Activated naive CD4-positive, alpha-beta T cell treated with anti-CD3 and anti-CD28 coated beads for 36 hours (primary cell): ENCODE measurements at regions not wholly inside any gene's neighbourhood (a gene's known extent, or its start where the extent isn't known, plus 50 kb on each side); places are given as distances from the start of the nearest gene placed in this dataset.

Experiments
- CTCF ChIA-PET: fragments of 350-600 bp; sonication (Branson Sonifier 250); formaldehyde crosslinking; loops from one replicate; lab custom pipeline; 2021; ENCODE audit warnings: antibody characterized with exemption; lab: Charles Lee
- DNase-seq: peaks from one replicate; pipeline ENCODE4 v3.0.0-alpha.2; 2020
- H3K27ac Mint-ChIP-seq: one replicate; pipeline ENCODE4 v1.8.0; 2021; ENCODE audit warnings: mild to moderate bottlenecking, mixed read lengths
- H3K27me3 Mint-ChIP-seq: one replicate; pipeline ENCODE4 v1.8.0; 2021; ENCODE audit warnings: low read depth, mixed read lengths
- H3K36me3 Mint-ChIP-seq: one replicate; pipeline ENCODE4 v1.8.0; 2021; ENCODE audit warnings: low read depth, mixed read lengths
- H3K4me1 Mint-ChIP-seq: one replicate; pipeline ENCODE4 v1.8.0; 2021; ENCODE audit warnings: low read depth, mixed read lengths
- H3K4me3 Mint-ChIP-seq: one replicate; pipeline ENCODE4 v1.8.0; 2021; ENCODE audit warnings: mild to moderate bottlenecking, moderate library complexity, mixed read lengths
- H3K9me3 Mint-ChIP-seq: one replicate; pipeline ENCODE4 v1.8.0; 2021; ENCODE audit warnings: mixed read lengths
- intact Hi-C: fragments of 100-400 bp; cut with micrococcal nuclease; formaldehyde crosslinking; loops from one replicate; pipeline ENCODE4 v1.15.1; 2023

DNA sequence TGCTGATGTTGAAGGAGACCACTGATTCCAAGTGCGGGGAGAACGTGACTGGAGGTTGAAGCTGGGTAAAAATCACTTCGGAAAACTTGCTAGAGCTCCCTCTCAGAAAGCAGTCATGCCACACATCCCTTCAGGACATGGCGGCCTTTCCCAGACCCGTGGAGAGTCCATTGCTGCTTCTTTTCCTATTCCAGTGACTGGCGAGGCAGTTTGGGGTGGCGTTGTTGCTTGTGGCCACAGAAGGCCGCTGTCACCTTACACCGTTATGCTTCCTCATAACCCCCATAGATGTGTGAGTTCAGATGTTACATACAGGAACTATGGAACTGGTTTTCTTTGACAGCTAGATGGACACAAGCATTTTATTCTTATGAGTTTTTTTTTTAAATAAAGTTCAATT, 235.6 kb upstream of the POM121L12 start:
- peaks cover 11% of the 10 kb centered on the region for H3K9me3 Mint-ChIP-seq
- no peaks in the 10 kb centered on the region for H3K27me3 Mint-ChIP-seq
- DNase-seq = no peak
- H3K27ac Mint-ChIP-seq = no peak overlapping the region
- intact Hi-C loops = no loop called here
- no peaks in the 10 kb centered on the region for H3K36me3 Mint-ChIP-seq
- CTCF ChIA-PET = no interaction called here
- H3K4me3 Mint-ChIP-seq = no peak overlapping the region
- no peaks in the 10 kb centered on the region for H3K4me1 Mint-ChIP-seq

GRCh38 chr7:52797801-52798200, 237.6 kb upstream of the POM121L12 start:
- no peak overlapping the region for H3K4me3 Mint-ChIP-seq
- intact Hi-C loops = no loop called here

GRCh38 chr7:52794621-52795020, 240.8 kb upstream of the POM121L12 start:
- Mint-ChIP-seq H3K27ac (no peak overlapping the region), H3K9me3 (peaks cover 13% of the 10 kb centered on the region), H3K36me3 (no peaks in the 10 kb centered on the region), H3K27me3 (no peaks in the 10 kb centered on the region), H3K4me1 (no peaks in the 10 kb centered on the region), H3K4me3 (no peak overlapping the region)
- DNase-seq = no peak
- intact Hi-C loops = no loop called here
- CTCF ChIA-PET = no interaction called here

More at GRCh38 chr7:52797801-52798200, 237.6 kb upstream of the POM121L12 start:
- Mint-ChIP-seq H3K36me3 (no peaks in the 10 kb centered on the region), H3K9me3 (peaks cover 10% of the 10 kb centered on the region), H3K27ac (no peak overlapping the region), H3K4me1 (no peaks in the 10 kb centered on the region), H3K27me3 (no peaks in the 10 kb centered on the region)
- no peak for DNase-seq
- CTCF ChIA-PET = no interaction called here

DNA sequence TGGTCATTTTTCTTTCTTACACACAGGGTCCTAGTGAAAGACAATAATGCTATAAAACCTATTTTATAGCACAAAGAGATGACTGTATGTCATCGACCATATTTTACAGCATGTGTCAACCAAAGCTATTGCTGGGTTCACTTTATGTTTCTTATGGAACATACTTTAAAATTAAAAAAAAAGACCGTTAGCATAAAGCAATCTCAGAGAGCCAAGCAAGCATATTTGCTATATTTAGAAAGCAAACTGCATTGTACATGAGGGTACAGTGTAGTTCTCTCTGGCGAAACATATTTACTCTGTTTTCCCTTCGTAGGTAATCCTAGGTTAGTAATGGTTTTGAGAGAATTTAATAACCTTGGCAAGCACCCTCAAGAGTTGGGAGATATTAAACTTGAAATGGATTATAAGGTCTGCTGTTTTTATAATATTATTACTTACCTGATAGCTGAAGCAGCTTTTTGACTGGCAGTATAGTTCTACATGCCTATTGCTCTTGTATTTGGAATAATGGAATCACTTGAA, 244.2 kb upstream of the POM121L12 start:
- no peak overlapping the region for H3K4me3 Mint-ChIP-seq
- peaks cover 9% of the 10 kb centered on the region for H3K9me3 Mint-ChIP-seq
- no peaks in the 10 kb centered on the region for H3K36me3 Mint-ChIP-seq
- intact Hi-C loops = no loop called here
- no peaks in the 10 kb centered on the region for H3K27me3 Mint-ChIP-seq
- DNase-seq = no peak
- H3K4me1 Mint-ChIP-seq = no peaks in the 10 kb centered on the region
- no peak overlapping the region for H3K27ac Mint-ChIP-seq
- CTCF ChIA-PET = no interaction called here

DNA sequence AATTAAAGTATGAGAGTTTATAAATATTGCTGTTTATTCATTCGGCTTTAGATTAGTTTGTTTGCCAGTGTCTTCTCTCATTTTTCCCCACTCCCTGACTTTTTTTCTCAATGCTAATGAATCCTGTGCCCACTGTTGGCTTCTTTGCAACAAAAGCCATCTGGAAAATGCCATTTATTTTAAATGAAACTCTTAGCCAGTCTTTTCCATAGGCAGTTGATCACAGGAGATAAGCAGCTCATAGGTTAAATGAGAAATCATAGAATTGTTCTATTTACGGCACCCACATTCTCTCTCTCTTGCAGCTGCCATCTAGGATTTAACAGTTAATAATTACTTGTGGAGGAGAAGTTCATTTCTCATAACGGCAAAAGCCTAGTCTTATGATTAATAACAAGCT, 249.3 kb upstream of the POM121L12 start:
- Mint-ChIP-seq H3K27ac (no peak overlapping the region), H3K4me3 (no peak overlapping the region), H3K36me3 (no peaks in the 10 kb centered on the region), H3K27me3 (no peaks in the 10 kb centered on the region), H3K4me1 (no peaks in the 10 kb centered on the region), H3K9me3 (peaks cover 9% of the 10 kb centered on the region)
- CTCF ChIA-PET = no interaction called here
- DNase-seq = no peak
- intact Hi-C loops = no loop called here

- CTCF ChIA-PET = no interaction called here
- H3K36me3 Mint-ChIP-seq = no peaks in the 10 kb centered on the region
- H3K4me1 Mint-ChIP-seq = no peaks in the 10 kb centered on the region
- H3K4me3 Mint-ChIP-seq = no peak overlapping the region
- intact Hi-C loops = no loop called here
- peaks cover 12% of the 10 kb centered on the region for H3K9me3 Mint-ChIP-seq
- H3K27ac Mint-ChIP-seq = no peak overlapping the region
- DNase-seq = no peak
- H3K27me3 Mint-ChIP-seq = no peaks in the 10 kb centered on the region
Measured at GRCh38 chr7:52782348-52782747, 253.1 kb upstream of the POM121L12 start.

DNA sequence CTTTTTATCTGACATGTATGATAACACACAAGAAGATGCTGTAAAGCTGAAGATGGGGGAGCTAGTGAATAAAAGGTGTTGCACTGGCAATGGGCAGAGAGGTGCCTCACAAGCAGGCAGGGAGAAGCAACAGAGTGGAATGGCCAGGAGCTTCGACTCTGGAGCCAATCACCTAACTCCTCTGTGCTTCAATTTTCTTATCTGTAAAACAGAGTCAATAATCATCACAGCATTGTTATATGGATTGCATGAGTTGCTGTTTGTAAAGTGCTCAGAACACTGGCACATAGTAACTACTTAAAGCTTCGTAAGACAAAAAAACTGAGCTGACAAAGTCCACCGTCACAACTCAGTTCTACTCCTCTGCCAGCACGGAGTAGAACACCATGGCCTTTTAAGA, 254.2 kb upstream of the POM121L12 start:
- DNase-seq = no peak
- Mint-ChIP-seq H3K4me3 (no peak overlapping the region), H3K27me3 (no peaks in the 10 kb centered on the region), H3K9me3 (peaks cover 12% of the 10 kb centered on the region), H3K27ac (no peak overlapping the region), H3K4me1 (no peaks in the 10 kb centered on the region), H3K36me3 (no peaks in the 10 kb centered on the region)
- CTCF ChIA-PET = no interaction called here
- intact Hi-C loops = no loop called here

GRCh38 chr7:52779004-52779403, 256.4 kb upstream of the POM121L12 start:
- no peak overlapping the region for H3K27ac Mint-ChIP-seq
- intact Hi-C loops = no loop called here
- no peaks in the 10 kb centered on the region for H3K4me1 Mint-ChIP-seq
- H3K9me3 Mint-ChIP-seq = peaks cover 4% of the 10 kb centered on the region
- H3K36me3 Mint-ChIP-seq = no peaks in the 10 kb centered on the region
- DNase-seq = no peak
- no peak overlapping the region for H3K4me3 Mint-ChIP-seq
- H3K27me3 Mint-ChIP-seq = no peaks in the 10 kb centered on the region
- CTCF ChIA-PET = no interaction called here

GRCh38 chr7:52777051-52777822, 258.2 kb upstream of the POM121L12 start:
- intact Hi-C loops = no loop called here
- H3K36me3 Mint-ChIP-seq = no peaks in the 10 kb centered on the region
- H3K27me3 Mint-ChIP-seq = no peaks in the 10 kb centered on the region
- H3K4me1 Mint-ChIP-seq = no peaks in the 10 kb centered on the region
- DNase-seq = no peak
- H3K9me3 Mint-ChIP-seq = peaks cover 5% of the 10 kb centered on the region
- no peak overlapping the region for H3K27ac Mint-ChIP-seq
- no peak overlapping the region for H3K4me3 Mint-ChIP-seq
- CTCF ChIA-PET = no interaction called here

DNA sequence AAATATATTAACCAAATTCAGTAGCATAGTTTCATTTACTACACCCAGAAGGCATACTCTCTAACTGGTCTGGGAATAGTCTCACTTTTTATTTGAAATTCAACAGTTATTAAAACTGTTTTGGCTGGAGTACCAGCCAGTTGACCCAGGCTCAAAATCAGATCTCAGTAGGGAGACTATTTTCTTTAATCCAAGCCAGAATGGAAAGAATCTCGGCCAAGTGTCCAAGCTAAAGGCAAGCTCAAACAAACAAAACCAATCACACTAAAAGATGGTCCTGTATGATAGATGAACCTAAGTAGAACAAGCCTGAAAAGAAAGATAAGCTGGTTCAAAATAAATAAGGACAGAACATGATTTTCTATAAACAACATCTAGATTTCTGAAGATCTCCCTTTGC, 259.6 kb upstream of the POM121L12 start:
- no peak overlapping the region for H3K27ac Mint-ChIP-seq
- H3K9me3 Mint-ChIP-seq = peaks cover 6% of the 10 kb centered on the region
- CTCF ChIA-PET = no interaction called here
- H3K4me3 Mint-ChIP-seq = no peak overlapping the region
- intact Hi-C loops = no loop called here
- no peaks in the 10 kb centered on the region for H3K27me3 Mint-ChIP-seq
- no peaks in the 10 kb centered on the region for H3K4me1 Mint-ChIP-seq
- no peak for DNase-seq
- no peaks in the 10 kb centered on the region for H3K36me3 Mint-ChIP-seq

DNA sequence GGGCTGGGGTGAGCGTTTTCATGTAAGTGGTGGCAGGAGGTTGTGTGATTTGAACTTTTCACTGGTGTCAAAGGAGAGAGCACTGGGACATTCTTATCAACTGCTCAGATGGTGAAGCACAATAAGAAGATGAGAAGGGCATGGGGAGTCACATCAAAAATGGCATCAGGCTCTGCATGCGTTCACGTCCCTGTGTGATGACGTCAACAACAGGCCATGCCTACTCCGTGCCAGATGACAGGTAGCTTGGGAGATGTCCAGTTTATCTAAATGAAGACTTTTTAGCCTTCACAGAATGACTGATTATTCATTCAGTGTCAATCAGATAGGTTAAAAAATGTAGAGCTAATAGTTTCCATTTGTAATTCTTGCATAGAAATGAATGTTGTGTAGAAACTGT, 264.3 kb upstream of the POM121L12 start:
- Mint-ChIP-seq H3K27ac (no peak overlapping the region), H3K4me3 (no peak overlapping the region), H3K9me3 (peaks cover 4% of the 10 kb centered on the region), H3K36me3 (no peaks in the 10 kb centered on the region), H3K4me1 (no peaks in the 10 kb centered on the region), H3K27me3 (no peaks in the 10 kb centered on the region)
- intact Hi-C loops = no loop called here
- CTCF ChIA-PET = interaction anchor here (0.6 kb wide), 1 partner anchor 449 kb away, joined by 5 read pairs; no protein-coding TSS in a partner anchor
- DNase-seq = no peak

DNA sequence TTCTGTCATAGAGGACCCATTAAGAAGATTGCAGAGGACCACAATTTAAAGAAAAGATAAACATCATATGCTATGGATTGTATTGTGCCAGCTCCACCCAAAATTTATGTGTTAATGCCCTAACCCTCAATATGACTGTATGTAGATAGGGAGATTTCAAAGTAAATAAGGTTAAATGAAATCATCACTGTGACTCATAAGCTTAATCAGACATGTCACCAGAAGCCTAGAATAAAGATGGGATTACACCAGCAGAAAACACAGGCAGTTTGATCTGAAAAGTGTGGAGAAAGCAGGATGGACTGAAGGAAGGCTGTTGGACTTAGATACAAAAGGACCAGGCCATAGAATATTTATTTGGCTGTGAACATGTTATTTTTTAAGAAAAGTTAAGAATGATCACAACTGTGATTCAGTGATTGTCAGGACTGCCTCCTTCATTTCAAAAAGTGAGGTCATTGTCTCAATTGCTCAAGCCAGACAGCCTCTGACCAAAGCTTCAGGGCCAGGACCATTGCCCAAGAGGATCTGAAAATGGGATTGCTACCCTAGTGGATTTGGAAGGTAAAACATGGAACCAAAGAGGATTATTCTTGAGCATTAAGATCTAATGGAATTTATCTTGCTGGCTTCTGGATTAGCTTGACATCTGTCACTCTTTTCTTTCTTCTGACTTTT, 270.8 kb upstream of the POM121L12 start:
- Mint-ChIP-seq H3K9me3 (peaks cover under 1% of the 10 kb centered on the region), H3K4me3 (no peak overlapping the region), H3K27me3 (no peaks in the 10 kb centered on the region), H3K4me1 (no peaks in the 10 kb centered on the region), H3K27ac (no peak overlapping the region), H3K36me3 (no peaks in the 10 kb centered on the region)
- no peak for DNase-seq
- intact Hi-C loops = no loop called here
- CTCF ChIA-PET = no interaction called here

- Mint-ChIP-seq H3K27me3 (no peaks in the 10 kb centered on the region), H3K4me1 (no peaks in the 10 kb centered on the region), H3K36me3 (no peaks in the 10 kb centered on the region), H3K9me3 (peaks cover 3% of the 10 kb centered on the region), H3K4me3 (no peak overlapping the region), H3K27ac (no peak overlapping the region)
- intact Hi-C loops = no loop called here
- CTCF ChIA-PET = no interaction called here
- no peak for DNase-seq
Measured at GRCh38 chr7:52758356-52758755, 277.1 kb upstream of the POM121L12 start.
